HUES64 (cell line): ENCODE measurements at regions not wholly inside any gene's neighbourhood (a gene's known extent, or its start where the extent isn't known, plus 50 kb on each side); places are given as distances from the start of the nearest gene placed in this dataset.

Experiments
- H3K27ac ChIP-seq: 2 replicates; pipeline ENCODE4 v1.7.0; 2013; ENCODE audit warnings: low read depth, low read length, inconsistent platforms
- H3K27me3 ChIP-seq: 2 replicates; pipeline ENCODE4 v1.6.1; 2013; ENCODE audit warnings: mild to moderate bottlenecking, low read length; ENCODE audit not compliant: insufficient read depth
- H3K36me3 ChIP-seq: 2 replicates; pipeline ENCODE4 v1.6.1; 2013; ENCODE audit warnings: mild to moderate bottlenecking, low read length; ENCODE audit not compliant: insufficient read depth
- H3K4me1 ChIP-seq: 2 replicates; pipeline ENCODE4 v1.6.1; 2013; ENCODE audit warnings: mild to moderate bottlenecking, low read length, moderate library complexity; ENCODE audit not compliant: insufficient read depth
- H3K4me3 ChIP-seq: 2 replicates; pipeline ENCODE4 v1.5.1; 2013; ENCODE audit warnings: mild to moderate bottlenecking, low read length, moderate library complexity
- H3K9ac ChIP-seq: 2 replicates; pipeline ENCODE4 v1.6.1; 2013; ENCODE audit warnings: mild to moderate bottlenecking, low read depth, low read length
- H3K9me3 ChIP-seq: 2 replicates; pipeline ENCODE4 v1.6.1; 2013; ENCODE audit warnings: low read depth, low read length; ENCODE audit not compliant: insufficient read depth
- WGBS: fragments of 150-250, 120-280 bp; methylation state at CpG from one replicate; pipeline ENCODE4 v1.1.7; 2013; ENCODE audit warnings: missing lambda C conversion rate; 5-methylcytosine and 5-hydroxymethylcytosine counted together

GRCh38 chr12:74415633-74416032 is 122.0 kb upstream of the ATXN7L3B start:
- H3K9me3 ChIP-seq: no peaks in the 10 kb centered on the region
- no peak overlapping the region for H3K4me3 ChIP-seq
- no peaks in the 10 kb centered on the region for H3K4me1 ChIP-seq
- no peak overlapping the region for H3K9ac ChIP-seq
- H3K27me3 ChIP-seq: no peaks in the 10 kb centered on the region
- H3K36me3 ChIP-seq: no peaks in the 10 kb centered on the region
- no peak overlapping the region for H3K27ac ChIP-seq

GRCh38 chr12:74418573-74418972 is 119.1 kb upstream of the ATXN7L3B start:
- no CpG with 5 or more reads among the region's 1 CpG for WGBS
- Histone ChIP-seq H3K36me3 (no peaks in the 10 kb centered on the region), H3K27ac (no peak overlapping the region), H3K9ac (no peak overlapping the region), H3K27me3 (no peaks in the 10 kb centered on the region), H3K9me3 (no peaks in the 10 kb centered on the region), H3K4me1 (no peaks in the 10 kb centered on the region), H3K4me3 (no peak overlapping the region)

- Histone ChIP-seq H3K4me3 (no peak overlapping the region), H3K9me3 (no peaks in the 10 kb centered on the region), H3K27ac (no peak overlapping the region), H3K4me1 (no peaks in the 10 kb centered on the region), H3K27me3 (no peaks in the 10 kb centered on the region), H3K9ac (no peak overlapping the region), H3K36me3 (no peaks in the 10 kb centered on the region)
- WGBS: 87% methylated on average over 1 of the region's 1 CpG
Measured at GRCh38 chr12:74424778-74425177, 112.9 kb upstream of the ATXN7L3B start.

- Histone ChIP-seq H3K36me3 (no peaks in the 10 kb centered on the region), H3K9me3 (no peaks in the 10 kb centered on the region), H3K4me1 (no peaks in the 10 kb centered on the region), H3K27ac (no peak overlapping the region), H3K4me3 (no peak overlapping the region), H3K9ac (no peak overlapping the region), H3K27me3 (no peaks in the 10 kb centered on the region)
Measured at GRCh38 chr12:74426091-74426490, 111.5 kb upstream of the ATXN7L3B start.

DNA sequence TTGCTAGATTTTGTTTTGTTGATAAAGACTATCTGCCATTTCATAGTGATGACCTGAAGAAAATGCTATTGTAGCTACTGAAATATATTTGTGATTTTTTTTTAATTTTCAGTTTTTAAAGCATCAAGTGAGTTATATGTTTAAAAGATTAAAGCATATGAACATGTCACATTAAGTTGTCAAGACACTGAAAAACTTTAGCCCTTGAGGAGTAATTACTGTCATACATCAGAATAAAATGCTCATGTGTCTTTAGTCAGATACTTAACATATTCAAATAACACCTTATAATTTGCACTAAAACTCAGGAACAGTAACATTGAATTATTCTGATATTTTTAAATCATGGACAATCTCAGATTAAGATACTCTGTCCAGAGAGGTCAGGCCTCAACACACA is 108.1 kb upstream of the ATXN7L3B start:
- H3K36me3 ChIP-seq: no peaks in the 10 kb centered on the region
- H3K9me3 ChIP-seq: no peaks in the 10 kb centered on the region
- no peaks in the 10 kb centered on the region for H3K27me3 ChIP-seq
- no peaks in the 10 kb centered on the region for H3K4me1 ChIP-seq
- no peak overlapping the region for H3K9ac ChIP-seq
- H3K4me3 ChIP-seq: no peak overlapping the region
- H3K27ac ChIP-seq: no peak overlapping the region

DNA sequence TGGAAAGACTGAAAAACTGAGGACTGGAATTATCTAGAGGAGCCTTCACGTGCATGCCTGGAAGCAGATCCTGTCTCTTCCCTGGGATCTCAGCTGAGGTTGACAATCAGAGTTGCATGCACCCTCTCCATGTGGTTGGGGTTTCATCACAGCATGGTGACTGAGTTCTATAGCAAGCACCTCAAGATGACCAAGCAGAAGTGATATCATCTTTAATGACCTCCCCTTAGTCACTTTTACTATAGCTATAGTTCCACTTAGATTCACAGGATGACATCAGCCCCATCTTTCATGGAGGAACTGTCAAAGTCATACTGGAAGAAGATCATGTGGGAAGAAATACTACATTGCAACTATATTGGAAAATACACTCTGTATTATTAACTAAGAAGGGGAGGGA is 105.8 kb upstream of the ATXN7L3B start:
- no peak overlapping the region for H3K9ac ChIP-seq
- H3K27ac ChIP-seq: no peak overlapping the region
- H3K4me1 ChIP-seq: no peaks in the 10 kb centered on the region
- no peaks in the 10 kb centered on the region for H3K36me3 ChIP-seq
- H3K4me3 ChIP-seq: no peak overlapping the region
- no peaks in the 10 kb centered on the region for H3K27me3 ChIP-seq
- H3K9me3 ChIP-seq: no peaks in the 10 kb centered on the region
- WGBS: 76% methylated on average over 1 of the region's 1 CpG

DNA sequence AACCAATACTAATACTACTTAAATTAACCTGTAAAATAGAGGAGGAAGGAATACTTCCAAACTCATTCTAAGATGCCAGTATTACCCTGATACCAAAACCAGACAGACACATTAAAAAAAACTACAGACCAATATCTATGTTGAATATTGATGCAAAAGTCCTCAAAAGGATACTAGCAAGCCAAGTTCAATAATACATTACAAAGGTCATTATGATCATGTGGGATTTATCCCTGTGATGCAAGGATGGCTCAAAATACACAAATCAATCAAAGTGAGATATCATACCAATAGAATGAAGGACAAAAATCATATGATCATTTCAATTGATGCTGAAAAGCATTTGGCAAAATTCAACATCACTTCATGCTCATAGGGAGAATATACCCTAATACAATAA is 97.2 kb upstream of the ATXN7L3B start:
- Histone ChIP-seq H3K4me1 (peaks cover 5% of the 10 kb centered on the region; the same call in 1 of the 2 replicates), H3K4me3 (no peak overlapping the region), H3K36me3 (no peaks in the 10 kb centered on the region), H3K9me3 (no peaks in the 10 kb centered on the region), H3K27me3 (no peaks in the 10 kb centered on the region), H3K9ac (no peak overlapping the region), H3K27ac (no peak overlapping the region)

DNA sequence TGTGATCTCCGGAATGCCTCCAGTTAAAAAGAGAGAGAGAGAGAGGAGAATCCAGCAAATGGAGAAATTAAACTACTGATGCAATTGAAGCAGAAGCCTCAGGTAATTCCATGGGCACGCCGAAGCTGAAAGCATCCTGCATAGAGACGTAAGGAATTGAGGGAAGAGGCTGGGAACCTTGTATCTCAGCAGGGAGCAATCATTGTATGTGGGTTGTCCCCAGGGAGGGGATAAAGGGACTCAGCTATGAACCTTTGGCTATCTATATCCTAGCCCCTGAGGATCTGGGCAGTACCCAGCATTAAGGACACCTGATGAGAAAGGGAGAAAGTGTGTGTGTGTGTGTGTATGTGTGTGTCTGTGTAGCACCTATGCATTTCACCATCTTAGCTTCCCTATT is 95.8 kb upstream of the ATXN7L3B start:
- Histone ChIP-seq H3K9ac (no peak overlapping the region), H3K4me1 (peaks cover 5% of the 10 kb centered on the region; the same call in 1 of the 2 replicates), H3K27me3 (no peaks in the 10 kb centered on the region), H3K36me3 (no peaks in the 10 kb centered on the region), H3K4me3 (no peak overlapping the region), H3K9me3 (no peaks in the 10 kb centered on the region), H3K27ac (no peak overlapping the region)
- 63% methylated on average over 4 of the region's 4 CpGs for WGBS

DNA sequence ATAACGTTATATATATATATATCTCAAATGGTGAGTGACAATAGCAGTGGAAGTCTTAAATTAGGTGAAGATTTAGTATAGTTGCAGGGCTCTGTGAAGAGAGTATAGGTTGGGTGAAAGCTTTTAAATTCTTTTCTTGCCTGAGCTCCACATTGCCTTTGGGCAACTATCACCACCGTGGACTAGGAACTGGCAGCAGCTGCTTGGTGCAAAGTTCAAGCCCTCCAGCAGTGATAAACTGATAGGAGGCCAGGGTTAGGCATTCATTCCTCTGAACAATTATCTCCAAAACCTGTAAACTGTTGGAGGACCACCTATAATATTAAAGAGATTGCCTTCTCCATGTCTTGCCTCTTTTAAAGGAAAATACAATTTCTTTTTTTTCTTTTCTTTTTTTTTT is 91.2 kb upstream of the ATXN7L3B start:
- Histone ChIP-seq H3K4me3 (no peak overlapping the region), H3K9ac (no peak overlapping the region), H3K36me3 (no peaks in the 10 kb centered on the region), H3K4me1 (peaks cover 5% of the 10 kb centered on the region; the same call in 1 of the 2 replicates), H3K9me3 (no peaks in the 10 kb centered on the region), H3K27ac (no peak overlapping the region), H3K27me3 (no peaks in the 10 kb centered on the region)
- 83% methylated on average over 1 of the region's 2 CpGs for WGBS

GRCh38 chr12:74449872-74450271 is 87.8 kb upstream of the ATXN7L3B start:
- Histone ChIP-seq H3K4me3 (no peak overlapping the region), H3K9me3 (no peaks in the 10 kb centered on the region), H3K27me3 (no peaks in the 10 kb centered on the region), H3K9ac (no peak overlapping the region), H3K27ac (no peak overlapping the region), H3K36me3 (no peaks in the 10 kb centered on the region), H3K4me1 (no peaks in the 10 kb centered on the region)
- WGBS: 88% methylated on average over 2 of the region's 2 CpGs

DNA sequence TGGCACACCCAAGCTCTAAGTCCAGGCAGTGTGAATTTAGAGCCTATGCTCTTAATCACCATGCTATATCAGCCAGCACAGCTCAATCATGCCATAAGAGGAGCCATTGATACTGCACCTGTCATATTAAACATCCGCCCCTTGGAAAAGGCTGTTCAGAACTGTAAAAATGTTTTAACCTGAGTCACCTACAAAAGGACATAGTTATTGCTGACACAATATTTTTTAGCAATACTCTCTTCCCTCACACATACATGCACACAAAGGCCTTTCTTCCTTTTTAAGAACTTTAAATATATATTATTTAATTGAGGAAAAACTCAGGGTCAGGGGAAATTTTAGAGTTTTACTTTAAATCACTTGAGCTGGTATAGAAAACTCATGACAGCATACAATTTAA is 83.5 kb upstream of the ATXN7L3B start:
- 95% methylated on average over 1 of the region's 1 CpG for WGBS

GRCh38 chr12:74455429-74455828 is 82.2 kb upstream of the ATXN7L3B start:
- H3K36me3 ChIP-seq: no peaks in the 10 kb centered on the region
- H3K4me1 ChIP-seq: no peaks in the 10 kb centered on the region
- H3K27ac ChIP-seq: no peak overlapping the region
- no peaks in the 10 kb centered on the region for H3K27me3 ChIP-seq
- no peak overlapping the region for H3K9ac ChIP-seq
- H3K4me3 ChIP-seq: no peak overlapping the region
- H3K9me3 ChIP-seq: no peaks in the 10 kb centered on the region
- 91% methylated on average over 3 of the region's 3 CpGs for WGBS

More for the DNA sequence above, 83.5 kb upstream of the ATXN7L3B start:
- no peaks in the 10 kb centered on the region for H3K9me3 ChIP-seq
- no peak overlapping the region for H3K9ac ChIP-seq
- no peak overlapping the region for H3K4me3 ChIP-seq
- no peak overlapping the region for H3K27ac ChIP-seq
- no peaks in the 10 kb centered on the region for H3K27me3 ChIP-seq
- H3K4me1 ChIP-seq: no peaks in the 10 kb centered on the region
- H3K36me3 ChIP-seq: no peaks in the 10 kb centered on the region
